ENCODE measurements at regions not wholly inside any gene's neighbourhood (a gene's known extent, or its start where the extent isn't known, plus 50 kb on each side); places are given as distances from the start of the nearest gene placed in this dataset.

DNA sequence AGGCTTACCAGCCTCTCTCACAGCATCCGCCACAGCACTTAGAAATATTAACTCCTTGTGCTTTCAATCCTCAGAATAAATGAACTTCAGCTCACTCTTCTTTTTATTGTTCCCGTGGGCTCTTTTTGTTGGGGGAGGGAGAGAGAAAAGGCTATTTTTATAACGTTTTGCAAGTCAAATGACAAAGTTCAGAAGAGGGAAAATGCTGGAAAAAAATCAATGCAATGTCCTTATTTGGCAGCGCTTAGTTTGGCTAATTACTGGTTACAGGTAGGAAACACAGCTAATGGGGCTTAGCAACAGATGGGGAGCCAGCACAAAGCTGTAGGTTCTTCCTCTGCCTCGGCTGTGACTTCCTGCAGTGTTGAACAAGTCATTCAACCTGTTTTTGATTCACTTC lies 1067.0 kb upstream of the MAP3K7 start:
- H3K4me3 ChIP-seq = no peak overlapping the region
- no peak for DNase-seq
- TF ChIP-seq, protein P1, sequence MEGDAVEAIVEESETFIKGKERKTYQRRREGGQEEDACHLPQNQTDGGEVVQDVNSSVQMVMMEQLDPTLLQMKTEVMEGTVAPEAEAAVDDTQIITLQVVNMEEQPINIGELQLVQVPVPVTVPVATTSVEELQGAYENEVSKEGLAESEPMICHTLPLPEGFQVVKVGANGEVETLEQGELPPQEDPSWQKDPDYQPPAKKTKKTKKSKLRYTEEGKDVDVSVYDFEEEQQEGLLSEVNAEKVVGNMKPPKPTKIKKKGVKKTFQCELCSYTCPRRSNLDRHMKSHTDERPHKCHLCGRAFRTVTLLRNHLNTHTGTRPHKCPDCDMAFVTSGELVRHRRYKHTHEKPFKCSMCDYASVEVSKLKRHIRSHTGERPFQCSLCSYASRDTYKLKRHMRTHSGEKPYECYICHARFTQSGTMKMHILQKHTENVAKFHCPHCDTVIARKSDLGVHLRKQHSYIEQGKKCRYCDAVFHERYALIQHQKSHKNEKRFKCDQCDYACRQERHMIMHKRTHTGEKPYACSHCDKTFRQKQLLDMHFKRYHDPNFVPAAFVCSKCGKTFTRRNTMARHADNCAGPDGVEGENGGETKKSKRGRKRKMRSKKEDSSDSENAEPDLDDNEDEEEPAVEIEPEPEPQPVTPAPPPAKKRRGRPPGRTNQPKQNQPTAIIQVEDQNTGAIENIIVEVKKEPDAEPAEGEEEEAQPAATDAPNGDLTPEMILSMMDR (IDR thresholded peaks at IDR 0.05) = no peak
- TF ChIP-seq POLR2A (IDR thresholded peaks at IDR 0.05) = no peak
- 32 to 44% (median 35%) methylated on average over 5 of the region's 5 CpGs for WGBS, 4 donors
- intact Hi-C loops (cut with DNase I) = no loop called here
- peaks cover 0 to 7% (median 0%) of the 10 kb centered on the region in 12 donors for H3K4me1 ChIP-seq
- H3K9me3 ChIP-seq = no peaks in the 10 kb centered on the region
- no peak overlapping the region for H3K27ac ChIP-seq
- no peaks in the 10 kb centered on the region for H3K27me3 ChIP-seq
- ATAC-seq = no peak
- H3K36me3 ChIP-seq = no peaks in the 10 kb centered on the region

DNA sequence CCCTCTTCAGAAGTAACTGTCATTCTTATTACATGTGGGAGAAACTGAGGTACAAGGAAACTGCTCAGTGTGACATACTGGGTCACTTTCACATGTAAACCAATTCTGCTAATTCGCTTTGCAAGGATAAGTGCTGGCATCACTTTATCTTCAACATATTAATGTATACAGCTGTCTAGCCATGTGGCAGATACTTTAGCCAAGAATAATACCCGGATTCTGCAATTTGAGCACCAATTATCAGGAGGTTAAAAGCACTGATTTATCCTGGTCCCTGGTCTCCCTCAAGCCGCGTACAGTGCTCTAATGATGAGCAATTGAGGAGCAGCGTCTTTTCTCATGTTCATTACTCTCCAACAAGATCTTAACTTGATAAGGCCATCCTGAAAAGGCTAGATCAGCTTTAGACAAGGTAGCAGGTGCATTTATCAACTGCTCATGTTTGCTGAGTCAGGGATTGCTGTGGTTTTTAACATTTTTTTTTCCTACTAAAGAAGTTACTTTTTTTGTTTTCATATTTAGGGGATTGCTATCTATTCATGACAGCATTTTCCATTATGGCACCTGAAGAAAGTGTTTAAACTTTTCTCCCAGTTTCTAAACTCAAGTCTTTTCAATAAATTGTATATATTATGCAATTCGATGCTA lies 1066.3 kb upstream of the MAP3K7 start:
- intact Hi-C loops (cut with DNase I) = no loop called here
- H3K9me3 ChIP-seq = no peaks in the 10 kb centered on the region
- H3K27me3 ChIP-seq = no peaks in the 10 kb centered on the region
- H3K27ac ChIP-seq = no peak overlapping the region
- no peak overlapping the region for H3K4me3 ChIP-seq
- DNase-seq (no peak), ATAC-seq (no peak)
- peaks cover 0 to 7% (median 0%) of the 10 kb centered on the region in 12 donors for H3K4me1 ChIP-seq
- WGBS, 4 donors = 73 to 80% (median 77%) methylated on average over 6 of the region's 6 CpGs
- H3K36me3 ChIP-seq = no peaks in the 10 kb centered on the region
- TF ChIP-seq, protein P1 (IDR thresholded peaks at IDR 0.05) = no peak
- TF ChIP-seq POLR2A (IDR thresholded peaks at IDR 0.05) = no peak

GRCh38 chr6:91646649-91647048 lies 1059.8 kb upstream of the MAP3K7 start:
- H3K27ac ChIP-seq = no peak overlapping the region
- H3K4me3 ChIP-seq = no peak overlapping the region
- H3K36me3 ChIP-seq = no peaks in the 10 kb centered on the region
- peak in 1 of 5 donors; percentile 21 for DNase-seq
- intact Hi-C loops (cut with DNase I) = no loop called here
- TF ChIP-seq, protein P1 (IDR thresholded peaks at IDR 0.05) = no peak
- TF ChIP-seq POLR2A (IDR thresholded peaks at IDR 0.05) = no peak
- H3K9me3 ChIP-seq = peaks cover 0 to 3% (median 0%) of the 10 kb centered on the region in 12 donors
- no peak for ATAC-seq
- H3K4me1 ChIP-seq = no peaks in the 10 kb centered on the region
- WGBS, 4 donors = 36 to 47% (median 42%) methylated on average over 1 of the region's 1 CpG
- no peaks in the 10 kb centered on the region for H3K27me3 ChIP-seq

DNA sequence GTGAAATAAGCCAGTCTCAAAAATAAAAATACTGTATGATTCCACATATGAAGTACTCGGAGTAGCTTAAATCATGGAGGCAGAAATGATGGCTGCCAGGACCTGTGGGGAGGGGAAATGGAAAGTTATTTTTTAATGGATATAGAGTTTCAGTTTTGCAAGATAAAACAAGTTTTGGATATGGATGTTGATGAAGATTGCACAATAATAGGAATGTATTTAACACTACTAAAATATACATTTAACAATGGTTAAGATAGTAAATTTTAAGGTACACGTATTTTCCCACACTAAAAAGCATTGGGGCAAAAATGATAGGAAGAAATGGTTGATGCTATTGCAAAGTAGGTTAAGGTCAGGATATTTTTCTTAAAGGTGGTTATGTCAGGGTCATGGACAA lies 1058.9 kb upstream of the MAP3K7 start:
- no peak for DNase-seq
- H3K4me3 ChIP-seq = no peak overlapping the region
- no peak for TF ChIP-seq POLR2A (IDR thresholded peaks at IDR 0.05)
- TF ChIP-seq, protein P1 (IDR thresholded peaks at IDR 0.05) = no peak
- no peak for ATAC-seq
- H3K27ac ChIP-seq = no peak overlapping the region
- peaks cover 0 to 5% (median 0%) of the 10 kb centered on the region in 12 donors for H3K9me3 ChIP-seq
- intact Hi-C loops (cut with DNase I) = no loop called here
- no peaks in the 10 kb centered on the region for H3K27me3 ChIP-seq
- H3K36me3 ChIP-seq = no peaks in the 10 kb centered on the region
- WGBS, 4 donors = 50 to 84% (median 80%) methylated on average over 2 of the region's 2 CpGs
- no peaks in the 10 kb centered on the region for H3K4me1 ChIP-seq
